Neural cell (in vitro differentiated cells): ENCODE measurements at regions not wholly inside any gene's neighbourhood (a gene's known extent, or its start where the extent isn't known, plus 50 kb on each side); places are given as distances from the start of the nearest gene placed in this dataset.

Source experiments
- H2AFZ ChIP-seq: fragments of 200-600, 300-800 bp; sonication (generic), shearing (Covaris generic); 2 replicates; pipeline ENCODE4 v1.6.0; 2014; ENCODE audit warnings: low read depth, mild to moderate bottlenecking, antibody characterized with exemption, low read length, moderate library complexity
- H3F3A ChIP-seq: fragments of 200-600 bp; shearing (Covaris generic); 2 replicates; pipeline ENCODE4 v1.6.1; 2016; ENCODE audit warnings: mild to moderate bottlenecking, moderate library complexity, mixed read lengths, antibody characterized with exemption, low read length; ENCODE audit not compliant: insufficient read depth, poor library complexity, severe bottlenecking
- H3K27ac ChIP-seq: fragments of 200-600, 300-800 bp; sonication (generic), shearing (Covaris generic); 2 replicates; pipeline ENCODE4 v1.5.1; 2014; ENCODE audit warnings: mild to moderate bottlenecking, low read length, moderate library complexity
- H3K27me3 ChIP-seq: fragments of 300-800, 200-600 bp; sonication (generic), shearing (Covaris generic); 2 replicates; pipeline ENCODE4 v1.6.0; 2014; ENCODE audit warnings: mild to moderate bottlenecking, low read depth, low read length, moderate library complexity; ENCODE audit not compliant: insufficient read depth
- H3K36me3 ChIP-seq: fragments of 300-800, 200-600 bp; sonication (generic), shearing (Covaris generic); 2 replicates; pipeline ENCODE4 v1.5.1; 2014; ENCODE audit warnings: mild to moderate bottlenecking, antibody characterized with exemption, low read length, moderate library complexity; ENCODE audit not compliant: insufficient read depth
- H3K4me2 ChIP-seq: fragments of 300-800, 200-600 bp; sonication (generic), shearing (Covaris generic); 2 replicates; pipeline ENCODE4 v1.6.0; 2014; ENCODE audit warnings: mild to moderate bottlenecking, low read length
- H3K4me3 ChIP-seq: fragments of 300-800, 200-600 bp; sonication (generic), shearing (Covaris generic); 2 replicates; pipeline ENCODE4 v1.5.1; 2014; ENCODE audit warnings: mild to moderate bottlenecking, low read length, moderate library complexity
- H3K79me2 ChIP-seq: fragments of 200-600 bp; shearing (Covaris generic); replicated peaks from 2 replicates; pipeline ENCODE4 v1.6.0; 2014; ENCODE audit warnings: mild to moderate bottlenecking, low read length, moderate library complexity; ENCODE audit not compliant: insufficient read depth
- H3K9ac ChIP-seq: fragments of 300-800, 200-600 bp; sonication (generic), shearing (Covaris generic); 2 replicates; pipeline ENCODE4 v1.6.1; 2016; ENCODE audit warnings: mild to moderate bottlenecking, low read length, mixed read lengths
- H3K9me2 ChIP-seq: fragments of 200-600 bp; shearing (Covaris generic); 2 replicates; pipeline ENCODE4 v1.6.1; 2016; ENCODE audit warnings: mild to moderate bottlenecking, low read length, mixed read lengths; ENCODE audit not compliant: insufficient read depth
- H3K9me3 ChIP-seq: fragments of 200-600, 300-800 bp; sonication (generic), shearing (Covaris generic); 2 replicates; pipeline ENCODE4 v1.6.1; 2016; ENCODE audit warnings: mild to moderate bottlenecking, mixed run types, low read length, moderate library complexity, mixed read lengths
- H4K20me1 ChIP-seq: fragments of 200-600 bp; shearing (Covaris generic); 2 replicates; pipeline ENCODE4 v1.6.1; 2016; ENCODE audit warnings: mild to moderate bottlenecking, mixed run types; ENCODE audit not compliant: insufficient read depth
- EP300 ChIP-seq: fragments of 450-650 bp; conservative IDR thresholded peaks from 2 replicates; pipeline ENCODE4 v1.6.1; 2014; ENCODE audit warnings: antibody characterized with exemption, mild to moderate bottlenecking, moderate library complexity; ENCODE audit not compliant: poor library complexity, severe bottlenecking
- EZH2 ChIP-seq: fragments of 200-600, 300-800 bp; shearing (Covaris generic), sonication (generic); IDR thresholded peaks from 2 replicates; pipeline ENCODE4 v1.6.1; 2014; ENCODE audit warnings: antibody characterized with exemption, low read length, borderline replicate concordance, mild to moderate bottlenecking; ENCODE audit not compliant: insufficient read depth, poor library complexity, severe bottlenecking
- MXI1 ChIP-seq: fragments of 450-650 bp; conservative IDR thresholded peaks from 2 replicates; pipeline ENCODE4 v1.6.1; 2014; ENCODE audit warnings: antibody characterized with exemption, mild to moderate bottlenecking; ENCODE audit not compliant: poor library complexity, severe bottlenecking
- POLR2AphosphoS5 ChIP-seq: IDR thresholded peaks from 2 replicates; pipeline ENCODE4 v1.6.1; 2012
- RAD21 ChIP-seq: fragments of 450-650 bp; conservative IDR thresholded peaks from 2 replicates; pipeline ENCODE4 v1.6.1; 2014; ENCODE audit warnings: antibody characterized with exemption, mild to moderate bottlenecking, moderate library complexity
- REST ChIP-seq: IDR thresholded peaks from 2 replicates; pipeline ENCODE4 v1.6.1; 2012; ENCODE audit warnings: borderline replicate concordance
- SMC3 ChIP-seq: fragments of 450-650 bp; conservative IDR thresholded peaks from 2 replicates; pipeline ENCODE4 v1.6.1; 2014; ENCODE audit warnings: antibody characterized with exemption, mild to moderate bottlenecking, moderate library complexity; ENCODE audit not compliant: poor library complexity
- TAF1 ChIP-seq: IDR thresholded peaks from 2 replicates; pipeline ENCODE4 v1.6.1; 2012; ENCODE audit warnings: low read depth

- Histone ChIP-seq H2AFZ (no peak overlapping the region), H3K27me3 (no peaks in the 10 kb centered on the region), H3K4me2 (no peak overlapping the region), H3K27ac (no peak overlapping the region), H3K79me2 (no peaks in the 10 kb centered on the region), H3F3A (no peaks in the 10 kb centered on the region), H3K9me3 (no peaks in the 10 kb centered on the region), H3K9me2 (no peaks in the 10 kb centered on the region), H3K36me3 (no peaks in the 10 kb centered on the region), H3K4me3 (no peak overlapping the region), H4K20me1 (no peaks in the 10 kb centered on the region), H3K9ac (no peak overlapping the region)
- TF ChIP-seq MXI1 (no peak), REST (no peak), SMC3 (no peak), RAD21 (no peak)
These were observed 152.0 kb upstream of the EDNRA start for GRCh38 chr4:147328756-147329446.

- Histone ChIP-seq H4K20me1 (no peaks in the 10 kb centered on the region), H3K36me3 (no peaks in the 10 kb centered on the region), H3K79me2 (no peaks in the 10 kb centered on the region), H3K9ac (no peak overlapping the region), H3K27me3 (no peaks in the 10 kb centered on the region), H3K27ac (no peak overlapping the region), H3K9me2 (no peaks in the 10 kb centered on the region), H3K9me3 (no peaks in the 10 kb centered on the region), H3F3A (no peaks in the 10 kb centered on the region), H2AFZ (no peak overlapping the region), H3K4me3 (no peak overlapping the region), H3K4me2 (no peak overlapping the region)
- TF ChIP-seq SMC3, result no peak
- no peak for TF ChIP-seq EP300
- TF ChIP-seq TAF1, result no peak
- TF ChIP-seq POLR2AphosphoS5, result no peak
- no peak for TF ChIP-seq EZH2
- TF ChIP-seq RAD21, result no peak
These were observed 148.8 kb upstream of the EDNRA start for GRCh38 chr4:147332091-147332490.

GRCh38 chr4:147334478-147334877, 146.4 kb upstream of the EDNRA start:
- Histone ChIP-seq H2AFZ (no peak overlapping the region), H3K9me3 (no peaks in the 10 kb centered on the region), H3F3A (no peaks in the 10 kb centered on the region), H3K79me2 (no peaks in the 10 kb centered on the region), H3K36me3 (no peaks in the 10 kb centered on the region), H3K4me3 (no peak overlapping the region), H4K20me1 (no peaks in the 10 kb centered on the region), H3K9me2 (no peaks in the 10 kb centered on the region), H3K27ac (no peak overlapping the region), H3K9ac (no peak overlapping the region), H3K4me2 (no peak overlapping the region), H3K27me3 (no peaks in the 10 kb centered on the region)
- TF ChIP-seq SMC3 (no peak), MXI1 (no peak), RAD21 (no peak), TAF1 (no peak), EZH2 (no peak)
